HG03571 (cell line): ENCODE measurements at regions not wholly inside any gene's neighbourhood (a gene's known extent, or its start where the extent isn't known, plus 50 kb on each side); places are given as distances from the start of the nearest gene placed in this dataset.
"Not testable (repeated sequence)": the region's sequence is repeated elsewhere in the genome, so short reads cannot be mapped to it uniquely, and the experiment has no call there.

Source experiments
- ATAC-seq: cut with Tn5 transposase; IDR thresholded peaks from one replicate; pipeline ENCODE4 v1.9.1; 2021; ENCODE audit not compliant: unreplicated experiment

- ATAC-seq = no peak
These were observed 135.9 kb downstream of the ZNF92 start for GRCh38 chr7:65509368-65510186.

DNA sequence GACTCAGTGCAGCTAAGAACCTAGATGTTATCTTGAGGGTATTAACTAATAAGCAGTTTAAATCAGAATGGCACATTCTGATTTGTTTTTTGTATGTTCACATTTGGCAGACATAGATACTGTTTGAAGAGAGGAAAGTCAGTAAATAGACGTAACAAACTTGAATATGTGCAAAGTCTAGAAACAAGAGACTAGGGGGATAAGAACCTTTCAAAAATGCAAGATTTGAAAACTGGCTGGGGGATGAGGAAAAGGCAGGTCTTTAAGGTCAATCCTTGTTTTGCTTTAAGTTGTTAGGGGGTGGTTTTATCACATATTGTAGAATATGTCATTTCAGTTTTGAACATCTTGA is 136.5 kb downstream of the ZNF92 start:
- not testable (repeated sequence) for ATAC-seq

GRCh38 chr7:65519751-65520150 is 146.1 kb downstream of the ZNF92 start:
- not testable (repeated sequence) for ATAC-seq

DNA sequence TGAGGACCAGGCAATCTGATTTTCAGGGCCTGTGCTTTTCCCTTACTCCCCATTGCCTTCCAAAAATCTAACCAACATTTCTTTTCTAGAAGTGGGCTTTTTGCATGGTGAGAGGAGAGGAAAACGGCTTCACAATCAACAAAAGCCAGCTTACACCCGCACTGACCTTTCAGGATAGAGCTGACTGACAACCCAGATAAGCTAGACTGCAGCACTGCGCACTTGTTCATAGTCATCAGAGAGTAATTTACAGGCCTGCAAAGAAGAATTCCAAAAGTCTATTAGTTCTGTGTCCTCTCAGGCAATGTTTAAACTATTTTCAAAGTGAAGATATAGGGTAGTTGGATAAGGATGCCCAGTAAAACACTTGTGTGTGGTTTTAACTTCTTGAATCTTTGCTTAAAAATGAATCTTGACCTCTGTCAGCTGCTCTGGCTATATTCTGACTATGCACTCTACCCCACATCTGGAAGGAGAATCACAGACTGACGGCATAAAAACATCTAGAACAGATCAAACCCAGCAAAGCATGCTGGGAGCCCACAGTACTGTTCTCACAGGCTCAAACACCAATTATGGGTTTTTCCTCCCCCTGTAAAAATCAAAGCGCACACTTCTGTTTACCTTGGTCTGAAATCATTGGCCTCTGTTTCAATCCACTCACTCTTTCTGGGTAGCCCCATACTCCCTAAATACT is 172.0 kb downstream of the ZNF92 start:
- ATAC-seq = not testable (repeated sequence)

- ATAC-seq = not testable (repeated sequence)
These were observed 176.2 kb downstream of the ZNF92 start for GRCh38 chr7:65549589-65550443.

- not testable (repeated sequence) for ATAC-seq
These were observed 176.8 kb downstream of the ZNF92 start for GRCh38 chr7:65550444-65550809.

GRCh38 chr7:65551042-65551441 is 177.4 kb downstream of the ZNF92 start:
- not testable (repeated sequence) for ATAC-seq

DNA sequence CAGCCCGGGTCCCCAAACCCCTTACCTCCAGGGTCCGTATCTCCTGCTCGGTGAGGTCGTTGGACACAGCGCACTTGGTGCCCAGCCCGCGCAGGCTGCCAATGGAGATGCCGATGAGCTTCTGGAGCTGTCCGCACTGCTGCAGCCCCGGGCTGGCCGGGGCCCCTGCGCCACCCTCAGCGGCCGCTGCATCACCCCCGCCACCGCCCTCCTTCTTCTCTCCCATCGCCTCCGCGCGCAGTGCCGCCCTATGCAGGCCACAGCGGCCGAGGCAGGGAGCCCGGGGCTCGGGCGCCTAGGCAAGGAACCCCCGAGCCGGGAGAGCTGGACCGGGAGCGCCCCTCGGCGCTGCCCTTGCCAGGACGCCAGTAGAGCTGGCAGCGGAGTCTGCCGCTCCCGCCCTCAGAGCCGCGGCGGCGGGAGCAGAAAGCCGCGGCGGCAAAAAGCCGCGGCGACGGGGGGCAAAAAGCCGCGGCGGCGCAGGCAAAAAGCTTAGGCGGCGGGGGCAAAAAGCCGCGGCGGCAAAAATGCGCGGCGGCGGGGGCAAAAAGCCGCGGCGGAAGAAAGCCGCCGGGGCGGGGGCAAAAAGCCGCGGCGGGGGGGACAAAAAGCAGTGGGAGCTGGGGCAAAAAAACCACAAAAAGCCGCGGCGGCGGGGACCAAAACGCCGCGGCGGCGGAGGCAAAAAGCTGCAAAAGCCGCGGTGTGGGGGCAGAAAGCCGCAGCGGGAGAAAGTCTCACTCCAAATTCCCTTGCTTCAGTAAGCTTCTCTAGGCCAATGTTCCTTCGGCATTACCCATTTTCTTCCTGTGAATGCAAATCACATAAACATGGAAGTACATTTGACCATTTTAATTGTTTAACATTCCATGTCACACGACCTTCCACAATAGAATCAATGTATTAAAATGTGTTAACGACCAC is 181.2 kb downstream of the ZNF92 start:
- ATAC-seq = not testable (repeated sequence)

- ATAC-seq = not testable (repeated sequence)
These were observed 184.9 kb downstream of the ZNF92 start for GRCh38 chr7:65558584-65558983.

DNA sequence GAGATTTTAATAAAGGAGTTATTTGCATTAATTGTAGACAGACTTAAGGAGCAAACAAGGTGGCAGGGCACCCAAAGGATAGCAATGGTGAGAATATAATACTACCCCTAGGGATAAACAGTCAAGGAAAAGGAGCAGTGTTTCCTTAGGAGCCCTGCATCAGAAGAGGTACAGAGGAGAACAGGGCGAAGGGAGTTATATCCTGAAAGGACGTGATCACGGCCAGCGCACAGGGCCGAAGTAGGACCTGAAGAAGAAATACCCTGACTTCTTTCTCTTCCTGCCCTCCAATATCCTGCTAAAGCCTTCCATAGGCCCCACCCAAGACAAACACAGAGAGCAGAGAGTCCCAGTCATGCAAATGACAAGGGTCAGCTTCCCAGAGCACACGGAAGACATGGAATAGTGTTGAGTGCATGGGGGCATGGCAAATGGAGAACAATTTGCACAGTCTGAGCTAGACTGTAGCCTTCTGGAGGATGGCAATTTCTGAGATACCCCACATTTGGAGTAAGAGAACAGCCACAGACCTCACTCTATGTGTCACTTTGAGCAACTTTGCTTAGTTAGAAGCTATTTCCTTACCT is 188.2 kb downstream of the ZNF92 start:
- not testable (repeated sequence) for ATAC-seq

GRCh38 chr7:65562522-65562921 is 188.9 kb downstream of the ZNF92 start:
- not testable (repeated sequence) for ATAC-seq

- ATAC-seq = not testable (repeated sequence)
These were observed 189.7 kb downstream of the ZNF92 start for GRCh38 chr7:65563333-65563732.

DNA sequence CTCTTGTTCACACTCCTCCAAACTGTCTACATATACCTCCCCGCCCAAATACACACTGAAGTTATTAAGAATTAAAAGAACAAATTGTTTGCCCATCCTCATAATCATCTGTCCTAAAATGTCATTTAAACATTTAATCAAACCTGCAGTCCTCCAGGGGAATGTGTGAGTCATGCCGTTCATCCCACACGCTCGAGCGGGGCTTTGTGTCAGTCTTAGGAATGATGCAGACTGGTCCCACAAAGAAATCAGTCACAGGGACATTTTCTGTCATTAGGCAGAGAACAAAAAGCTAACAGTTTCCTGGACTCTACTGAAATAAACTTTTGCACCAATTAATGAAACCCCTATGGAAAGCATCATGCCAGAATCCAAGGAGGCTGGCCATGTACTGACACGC is 194.6 kb downstream of the ZNF92 start:
- ATAC-seq = not testable (repeated sequence)

DNA sequence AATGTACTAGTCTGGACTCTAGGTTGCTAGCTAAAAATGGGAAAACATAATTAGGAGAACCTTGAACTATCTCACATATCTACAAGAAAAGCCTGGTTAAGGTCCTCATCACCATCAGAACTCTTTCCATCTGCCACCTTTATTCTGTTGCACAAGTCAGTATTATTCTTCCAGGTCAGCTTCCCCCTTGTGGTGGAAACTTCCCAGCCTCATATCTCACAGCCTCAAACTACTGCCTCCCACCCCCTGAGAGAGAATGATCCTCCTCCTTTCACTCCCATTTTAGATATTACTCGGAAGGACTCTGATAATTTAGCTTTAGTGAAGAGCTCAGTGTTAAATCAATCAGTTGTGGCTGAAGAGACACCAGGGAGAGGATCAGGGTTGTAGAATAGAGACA is 197.3 kb downstream of the ZNF92 start:
- not testable (repeated sequence) for ATAC-seq

DNA sequence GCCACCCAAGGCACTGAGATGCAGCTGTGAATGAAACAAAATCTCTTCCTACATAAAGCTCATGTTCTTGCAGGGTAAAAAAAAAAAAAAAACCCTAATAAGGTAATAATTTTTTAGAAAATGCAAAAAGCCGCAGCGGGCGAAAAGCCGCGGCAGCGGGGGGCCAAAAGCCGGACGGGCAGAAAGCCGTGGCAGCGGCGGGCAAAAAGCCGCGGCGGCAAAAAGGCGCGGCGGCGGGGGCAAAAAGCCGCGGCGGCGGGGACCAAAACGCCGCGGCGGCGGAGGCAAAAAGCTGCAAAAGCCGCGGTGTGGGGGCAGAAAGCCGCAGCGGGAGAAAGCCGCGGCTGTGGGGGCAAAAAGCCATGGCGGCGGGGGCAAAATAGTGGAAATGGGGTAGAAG is 198.9 kb downstream of the ZNF92 start:
- not testable (repeated sequence) for ATAC-seq

DNA sequence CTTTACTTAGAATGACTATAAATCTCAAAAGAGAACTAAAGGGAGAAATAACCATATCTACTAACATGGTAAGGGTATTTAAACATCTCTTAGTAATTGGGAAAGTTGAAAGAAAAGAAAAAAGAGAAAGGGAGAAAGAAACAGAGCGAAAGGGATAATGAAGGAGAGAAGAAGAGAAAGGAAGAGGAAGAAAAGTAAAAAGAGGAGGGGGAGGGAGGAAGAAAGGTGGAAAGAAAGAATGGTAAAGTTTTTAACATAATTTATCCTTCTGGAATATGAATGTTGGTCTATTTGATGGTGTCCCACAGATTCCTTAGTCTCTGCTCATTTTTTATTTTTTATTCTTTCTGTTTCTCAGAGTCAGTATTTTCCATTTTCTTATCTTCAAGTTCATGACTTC is 202.7 kb downstream of the ZNF92 start:
- not testable (repeated sequence) for ATAC-seq

- ATAC-seq = not testable (repeated sequence)
These were observed 209.0 kb downstream of the ZNF92 start for GRCh38 chr7:65582518-65583119.

- not testable (repeated sequence) for ATAC-seq
These were observed 228.8 kb downstream of the ZNF92 start for GRCh38 chr7:65602495-65602894.

DNA sequence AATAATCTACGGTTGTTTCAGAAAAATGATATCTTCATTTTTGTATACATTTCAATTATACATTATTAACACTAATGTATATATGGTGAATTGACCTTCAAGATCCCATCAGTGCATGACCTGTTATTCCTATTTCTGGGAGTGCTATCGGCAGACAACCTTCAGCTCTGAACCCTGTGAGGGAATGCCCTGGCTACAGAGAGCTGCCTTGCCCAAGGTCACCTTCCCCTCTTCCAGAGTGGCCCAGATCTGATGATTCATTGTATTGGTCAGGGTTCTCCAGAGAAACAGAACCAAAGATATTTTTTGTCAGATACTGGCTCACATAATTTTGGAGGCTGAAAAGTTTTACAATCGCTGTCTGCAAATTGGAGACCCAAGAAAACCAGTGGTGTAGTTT is 235.5 kb downstream of the ZNF92 start:
- no peak for ATAC-seq
